ENCODE measurements at regions not wholly inside any gene's neighbourhood (a gene's known extent, or its start where the extent isn't known, plus 50 kb on each side); places are given as distances from the start of the nearest gene placed in this dataset.
"Not testable (repeated sequence)": the region's sequence is repeated elsewhere in the genome, so short reads cannot be mapped to it uniquely, and the experiment has no call there.

DNA sequence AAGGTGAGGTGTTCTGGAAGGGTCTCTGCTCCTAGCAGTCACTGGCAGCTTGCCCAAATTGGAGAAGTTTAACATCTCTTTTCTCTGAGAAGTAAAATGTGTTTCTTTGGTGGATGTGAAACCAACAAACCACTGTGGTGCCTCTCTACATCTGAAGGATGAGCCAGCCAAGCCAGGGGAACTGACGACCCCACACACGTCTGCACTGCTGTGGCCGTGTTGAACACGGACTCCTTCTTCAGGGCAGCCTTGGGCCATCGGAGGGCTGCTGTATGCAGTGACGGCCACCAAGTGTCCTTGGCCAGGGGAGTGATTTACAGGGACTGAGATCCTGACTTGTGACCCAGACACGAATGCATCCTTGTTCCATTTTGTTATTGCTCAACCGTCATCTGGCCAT lies 207.8 kb downstream of the ACKR3 start:
- FAIRE-seq = no peak
- TF ChIP-seq, protein P1, sequence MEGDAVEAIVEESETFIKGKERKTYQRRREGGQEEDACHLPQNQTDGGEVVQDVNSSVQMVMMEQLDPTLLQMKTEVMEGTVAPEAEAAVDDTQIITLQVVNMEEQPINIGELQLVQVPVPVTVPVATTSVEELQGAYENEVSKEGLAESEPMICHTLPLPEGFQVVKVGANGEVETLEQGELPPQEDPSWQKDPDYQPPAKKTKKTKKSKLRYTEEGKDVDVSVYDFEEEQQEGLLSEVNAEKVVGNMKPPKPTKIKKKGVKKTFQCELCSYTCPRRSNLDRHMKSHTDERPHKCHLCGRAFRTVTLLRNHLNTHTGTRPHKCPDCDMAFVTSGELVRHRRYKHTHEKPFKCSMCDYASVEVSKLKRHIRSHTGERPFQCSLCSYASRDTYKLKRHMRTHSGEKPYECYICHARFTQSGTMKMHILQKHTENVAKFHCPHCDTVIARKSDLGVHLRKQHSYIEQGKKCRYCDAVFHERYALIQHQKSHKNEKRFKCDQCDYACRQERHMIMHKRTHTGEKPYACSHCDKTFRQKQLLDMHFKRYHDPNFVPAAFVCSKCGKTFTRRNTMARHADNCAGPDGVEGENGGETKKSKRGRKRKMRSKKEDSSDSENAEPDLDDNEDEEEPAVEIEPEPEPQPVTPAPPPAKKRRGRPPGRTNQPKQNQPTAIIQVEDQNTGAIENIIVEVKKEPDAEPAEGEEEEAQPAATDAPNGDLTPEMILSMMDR (IDR thresholded peaks at IDR 0.05; ENCODE audit: insufficient read depth, missing control alignments) = no peak
- DNase-seq (ENCODE audit: insufficient read length, low spot score) = no peak

DNA sequence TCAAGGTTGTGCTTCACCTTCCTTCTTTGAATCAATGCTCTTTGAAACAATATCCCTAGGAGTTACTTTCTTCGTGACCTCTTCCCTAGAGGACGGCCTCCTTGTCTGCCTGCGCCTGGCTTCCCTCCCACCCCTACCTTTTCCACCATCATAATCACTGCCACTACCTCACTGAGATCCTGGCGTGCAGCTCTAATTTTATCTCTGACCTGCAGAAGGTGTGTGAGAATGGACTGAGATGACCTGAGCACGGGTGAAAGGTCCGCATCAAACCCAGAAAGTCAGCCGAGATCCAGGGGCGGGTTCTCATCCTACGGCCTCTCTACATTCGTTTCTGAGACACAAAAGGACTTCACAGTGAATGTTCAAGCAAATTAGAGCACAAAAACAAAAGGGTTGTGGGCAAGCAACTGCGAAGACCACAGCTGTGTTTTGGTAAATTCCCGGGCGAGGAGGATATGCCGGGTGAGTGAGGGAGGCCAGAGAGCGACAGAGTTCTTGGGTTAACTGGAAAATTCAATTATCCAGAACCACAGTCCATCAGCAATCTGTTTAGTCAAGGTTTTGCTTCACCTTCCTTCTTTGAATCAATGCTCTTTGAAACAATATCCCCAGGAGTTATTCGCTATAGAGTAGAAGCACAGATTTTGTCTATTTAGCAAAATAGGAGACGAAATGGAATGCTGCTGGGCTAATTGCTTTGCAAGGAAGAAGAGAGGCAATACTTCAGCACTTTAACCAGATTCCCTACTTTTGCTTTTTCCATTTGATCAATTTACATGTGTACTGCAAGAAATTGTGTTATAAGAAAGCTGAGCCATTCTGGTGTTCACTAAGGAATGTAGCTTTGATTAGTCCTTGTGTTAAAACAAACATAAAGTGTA lies 212.6 kb downstream of the ACKR3 start:
- TF ChIP-seq, protein P1 (IDR thresholded peaks at IDR 0.05; ENCODE audit: insufficient read depth, missing control alignments) = no peak
- FAIRE-seq = no peak
- DNase-seq (ENCODE audit: insufficient read length, low spot score) = no peak

DNA sequence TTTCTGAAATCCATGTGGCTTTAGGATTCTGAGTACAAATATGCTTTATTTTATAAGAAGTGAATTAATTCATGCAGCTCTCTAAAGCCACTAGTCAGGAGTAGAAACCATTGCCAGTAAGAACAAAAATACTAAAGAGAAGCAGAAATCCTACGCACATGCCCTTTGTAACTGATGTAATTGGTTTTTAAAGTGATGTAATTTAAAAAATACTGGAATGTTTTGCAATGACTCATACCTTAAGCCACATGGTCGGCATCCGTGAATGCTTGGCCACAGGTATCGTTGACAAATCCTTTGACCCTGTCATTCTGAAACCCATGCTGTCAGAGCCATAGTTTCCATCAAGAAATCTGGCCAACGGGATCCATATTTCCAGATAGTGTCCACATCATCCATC lies 213.3 kb downstream of the ACKR3 start:
- TF ChIP-seq, protein P1 (IDR thresholded peaks at IDR 0.05; ENCODE audit: insufficient read depth, missing control alignments) = no peak
- FAIRE-seq = no peak
- DNase-seq (ENCODE audit: insufficient read length, low spot score) = no peak

DNA sequence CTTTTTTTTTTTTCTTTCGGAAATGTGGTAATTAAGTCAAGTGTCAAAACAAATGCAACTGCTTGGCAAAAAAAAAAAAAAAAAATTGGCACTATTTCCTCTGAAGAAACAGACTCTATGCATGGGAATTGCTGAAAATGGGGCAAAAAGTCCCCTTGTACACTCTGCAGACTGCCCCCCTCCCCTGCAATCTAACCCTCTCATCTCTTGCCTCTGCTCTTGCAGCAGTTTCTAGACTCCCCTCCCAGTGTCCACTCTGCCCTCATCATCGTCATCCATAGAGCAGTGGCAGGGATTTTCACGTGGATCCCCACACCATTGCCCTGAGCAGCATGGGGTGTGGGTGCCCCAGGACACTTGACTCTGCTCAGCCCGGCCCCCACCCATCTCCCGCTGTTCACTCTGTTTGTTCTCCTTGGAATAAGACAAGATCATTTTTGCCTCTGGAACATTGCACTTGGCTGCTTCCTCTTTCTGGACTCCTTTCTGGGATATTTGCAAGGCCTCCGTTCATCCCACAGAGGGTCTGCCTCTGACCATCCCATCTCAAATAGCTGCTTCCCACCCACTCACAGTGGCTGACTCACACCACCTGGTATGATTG lies 213.9 kb downstream of the ACKR3 start:
- no peak for FAIRE-seq
- TF ChIP-seq, protein P1 (IDR thresholded peaks at IDR 0.05; ENCODE audit: insufficient read depth, missing control alignments) = no peak
- no peak for DNase-seq (ENCODE audit: insufficient read length, low spot score)

DNA sequence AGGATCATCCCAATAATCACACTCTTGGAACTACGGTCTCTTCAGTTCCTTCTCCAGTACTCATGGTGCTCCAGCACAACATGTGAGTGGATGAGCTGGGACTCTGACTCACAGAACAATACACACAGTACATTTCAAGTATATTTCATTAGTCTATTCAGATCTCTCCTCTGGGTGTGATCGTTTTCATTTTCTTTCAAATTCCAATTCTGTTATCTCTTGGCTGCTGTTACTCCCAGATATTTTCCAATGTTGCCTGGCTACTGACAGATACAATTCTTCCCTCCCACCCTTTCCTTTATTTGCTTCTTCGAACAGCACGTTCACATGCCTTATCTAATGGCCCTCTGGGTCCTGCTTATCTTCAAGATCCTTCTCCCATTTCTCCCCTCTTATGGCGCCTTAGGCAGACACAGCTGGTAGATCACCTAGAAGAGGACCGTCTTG lies 216.0 kb downstream of the ACKR3 start:
- DNase-seq (ENCODE audit: insufficient read length, low spot score) (no peak), FAIRE-seq (no peak)
- TF ChIP-seq, protein P1 (IDR thresholded peaks at IDR 0.05; ENCODE audit: insufficient read depth, missing control alignments) = no peak

DNA sequence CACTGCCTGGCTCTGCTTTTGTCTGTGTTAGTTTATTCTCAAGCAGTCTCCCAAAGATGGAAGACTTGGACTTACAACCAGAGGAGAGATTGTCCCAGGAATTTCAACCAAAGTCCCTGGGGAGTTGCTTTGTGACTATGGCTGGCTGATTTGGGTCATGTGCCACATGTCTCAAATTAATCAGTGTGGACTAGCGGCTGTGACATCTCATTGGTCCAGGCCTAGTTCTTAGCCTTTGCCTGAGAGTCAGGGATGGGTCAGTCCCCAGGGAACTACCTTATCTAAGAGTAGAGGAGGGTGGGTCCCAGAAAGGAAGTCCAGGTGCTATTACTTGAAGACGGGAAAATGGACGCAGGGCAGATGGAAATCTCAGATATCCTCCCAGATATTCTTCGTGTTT lies 217.1 kb downstream of the ACKR3 start:
- TF ChIP-seq, protein P1 (IDR thresholded peaks at IDR 0.05; ENCODE audit: insufficient read depth, missing control alignments) = no peak
- no peak for FAIRE-seq

DNA sequence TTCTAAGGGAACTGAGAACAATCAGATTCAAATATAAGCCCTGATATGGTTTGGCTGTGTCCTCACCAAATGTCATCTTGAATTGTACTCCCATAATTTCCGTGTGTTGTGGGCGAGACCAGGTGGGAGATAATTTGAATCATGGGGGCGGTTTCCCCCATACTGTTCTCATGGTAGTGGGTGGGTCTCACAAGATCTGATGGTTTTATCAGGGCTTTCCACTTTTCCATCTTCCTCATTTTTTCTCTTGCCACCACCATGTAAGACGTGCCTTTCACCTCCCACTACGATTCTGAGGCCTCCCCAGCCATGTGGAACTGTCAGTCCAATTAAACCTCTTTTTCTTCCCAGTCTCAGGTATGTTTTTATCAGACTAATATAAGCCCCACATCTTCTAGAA lies 217.8 kb downstream of the ACKR3 start:
- not testable (repeated sequence) for FAIRE-seq; DNase-seq (ENCODE audit: insufficient read length, low spot score)

More for the DNA sequence above, 217.1 kb downstream of the ACKR3 start:
- DNase-seq (ENCODE audit: insufficient read length, low spot score) = no peak
